OCI-LY1 (cell line): ENCODE measurements at regions not wholly inside any gene's neighbourhood (a gene's known extent, or its start where the extent isn't known, plus 50 kb on each side); places are given as distances from the start of the nearest gene placed in this dataset.

Source experiments
- H2AFZ ChIP-seq: fragments of 200-600 bp; sonication (generic), shearing (Covaris generic); 2 replicates; pipeline ENCODE4 v1.6.0; 2014; ENCODE audit warnings: antibody characterized with exemption, mild to moderate bottlenecking, low read length
- H3F3A ChIP-seq: fragments of 200-600 bp; sonication (generic), shearing (Covaris generic); 2 replicates; pipeline ENCODE4 v1.6.0; 2014; ENCODE audit warnings: mild to moderate bottlenecking, antibody characterized with exemption, low read length, moderate library complexity; ENCODE audit not compliant: insufficient read depth
- H3K27ac ChIP-seq: fragments of 200-600 bp; sonication (generic); 2 replicates; pipeline ENCODE4 v1.5.1; 2014; ENCODE audit warnings: low read length, mixed run types, mild to moderate bottlenecking, low read depth; ENCODE audit not compliant: poor library complexity, severe bottlenecking
- H3K27me3 ChIP-seq: fragments of 200-600 bp; sonication (generic); 2 replicates; pipeline ENCODE4 v1.6.0; 2014; ENCODE audit warnings: antibody characterized with exemption, mild to moderate bottlenecking, low read length, moderate library complexity; ENCODE audit not compliant: insufficient read depth
- H3K36me3 ChIP-seq: fragments of 200-600 bp; sonication (generic); 2 replicates; pipeline ENCODE4 v1.6.1; 2014; ENCODE audit warnings: mild to moderate bottlenecking, antibody characterized with exemption, low read length, moderate library complexity, mixed read lengths; ENCODE audit not compliant: insufficient read depth
- H3K4me1 ChIP-seq: fragments of 200-600 bp; sonication (generic); 2 replicates; pipeline ENCODE4 v1.5.1; 2014; ENCODE audit warnings: mild to moderate bottlenecking, low read length, moderate library complexity; ENCODE audit not compliant: insufficient read depth, severe bottlenecking
- H3K4me2 ChIP-seq: fragments of 200-600 bp; sonication (generic), shearing (Covaris generic); 2 replicates; pipeline ENCODE4 v1.6.1; 2014; ENCODE audit warnings: low read length
- H3K4me3 ChIP-seq: fragments of 200-600 bp; sonication (generic); 2 replicates; pipeline ENCODE4 v1.5.1; 2014; ENCODE audit warnings: low read length, low read depth, mild to moderate bottlenecking, mixed read lengths; ENCODE audit not compliant: poor library complexity, severe bottlenecking
- H3K79me2 ChIP-seq: fragments of 200-600 bp; shearing (Covaris generic); 2 replicates; pipeline ENCODE4 v1.6.1; 2016; ENCODE audit warnings: mixed run types, low read length, mixed read lengths; ENCODE audit not compliant: insufficient read depth
- H3K9ac ChIP-seq: fragments of 200-600 bp; sonication (generic), shearing (Covaris generic); 2 replicates; pipeline ENCODE4 v1.6.1; 2014; ENCODE audit warnings: mild to moderate bottlenecking, low read length, mixed read lengths
- H3K9me2 ChIP-seq: fragments of 200-600 bp; sonication (generic), shearing (Covaris generic); 2 replicates; pipeline ENCODE4 v1.6.1; 2014; ENCODE audit warnings: low read depth, mild to moderate bottlenecking, low read length, mixed read lengths
- H3K9me3 ChIP-seq: fragments of 200-600 bp; shearing (Covaris generic); 2 replicates; pipeline ENCODE4 v1.6.1; 2014; ENCODE audit warnings: low read length, mixed read lengths
- H4K20me1 ChIP-seq: fragments of 200-600 bp; sonication (generic), shearing (Covaris generic); 2 replicates; pipeline ENCODE4 v1.6.0; 2016; ENCODE audit warnings: mild to moderate bottlenecking, low read length; ENCODE audit not compliant: insufficient read depth
- CTCF ChIP-seq: fragments of 200-600 bp; sonication (generic), shearing (Covaris generic); IDR thresholded peaks from 2 replicates; pipeline ENCODE4 v1.5.1; 2017; ENCODE audit warnings: mild to moderate bottlenecking, antibody characterized with exemption, low read length, moderate library complexity, mixed read lengths
- EZH2 ChIP-seq: fragments of 200-600 bp; sonication (generic), shearing (Covaris generic); IDR thresholded peaks from 2 replicates; pipeline ENCODE4 v1.8.0; 2017; ENCODE audit warnings: borderline replicate concordance, mixed run types, mild to moderate bottlenecking, antibody characterized with exemption, low read length, moderate library complexity, mixed read lengths

GRCh38 chr13:70932511-70932910 is 824.3 kb upstream of the KLHL1 start:
- Histone ChIP-seq H3F3A (no peaks in the 10 kb centered on the region), H3K36me3 (no peaks in the 10 kb centered on the region), H3K9me2 (no peaks in the 10 kb centered on the region), H2AFZ (no peak overlapping the region), H3K9ac (no peak overlapping the region), H3K9me3 (no peaks in the 10 kb centered on the region), H3K4me3 (no peak overlapping the region), H3K79me2 (no peaks in the 10 kb centered on the region), H4K20me1 (no peaks in the 10 kb centered on the region), H3K4me2 (no peak overlapping the region), H3K27ac (no peak overlapping the region), H3K4me1 (no peaks in the 10 kb centered on the region), H3K27me3 (no peaks in the 10 kb centered on the region)
- no peak for TF ChIP-seq EZH2

GRCh38 chr13:70923863-70924752 is 815.9 kb upstream of the KLHL1 start:
- TF ChIP-seq CTCF (no peak), EZH2 (no peak)
- Histone ChIP-seq H3K27ac (no peak overlapping the region), H3K27me3 (no peaks in the 10 kb centered on the region), H2AFZ (no peak overlapping the region), H3K4me3 (no peak overlapping the region), H4K20me1 (no peaks in the 10 kb centered on the region), H3K4me2 (no peak overlapping the region), H3K9me2 (no peaks in the 10 kb centered on the region), H3K4me1 (no peaks in the 10 kb centered on the region), H3K79me2 (no peaks in the 10 kb centered on the region), H3K9me3 (no peaks in the 10 kb centered on the region), H3F3A (no peaks in the 10 kb centered on the region), H3K9ac (no peak overlapping the region), H3K36me3 (no peaks in the 10 kb centered on the region)

- H3K36me3 ChIP-seq = no peaks in the 10 kb centered on the region
- H3K4me3 ChIP-seq = no peak overlapping the region
- TF ChIP-seq CTCF = no peak
- no peak for TF ChIP-seq EZH2
- no peaks in the 10 kb centered on the region for H3K9me3 ChIP-seq
- no peak overlapping the region for H3K4me2 ChIP-seq
- H3F3A ChIP-seq = no peaks in the 10 kb centered on the region
- H3K9me2 ChIP-seq = no peaks in the 10 kb centered on the region; the same call in 1 of the 2 replicates
- H3K27ac ChIP-seq = no peak overlapping the region
- no peaks in the 10 kb centered on the region for H3K27me3 ChIP-seq
- no peaks in the 10 kb centered on the region for H3K79me2 ChIP-seq
- peaks cover 2% of the 10 kb centered on the region; the same call in 1 of the 2 replicates for H4K20me1 ChIP-seq
- no peak overlapping the region for H2AFZ ChIP-seq
- H3K4me1 ChIP-seq = no peaks in the 10 kb centered on the region
- no peak overlapping the region for H3K9ac ChIP-seq
Measured at GRCh38 chr13:70911286-70911685, 803.0 kb upstream of the KLHL1 start.

- Histone ChIP-seq H3K27ac (no peak overlapping the region), H3K4me2 (no peak overlapping the region), H3F3A (no peaks in the 10 kb centered on the region), H2AFZ (no peak overlapping the region), H3K27me3 (no peaks in the 10 kb centered on the region), H3K9me2 (no peaks in the 10 kb centered on the region; the same call in 1 of the 2 replicates), H3K36me3 (no peaks in the 10 kb centered on the region), H3K4me1 (no peaks in the 10 kb centered on the region), H3K79me2 (no peaks in the 10 kb centered on the region), H3K4me3 (no peak overlapping the region), H3K9ac (no peak overlapping the region), H3K9me3 (no peaks in the 10 kb centered on the region), H4K20me1 (peaks cover 2% of the 10 kb centered on the region; the same call in 1 of the 2 replicates)
- TF ChIP-seq EZH2 (no peak), CTCF (no peak)
Measured at GRCh38 chr13:70908795-70909194, 800.5 kb upstream of the KLHL1 start.
